H9 (cell line): ENCODE measurements at regions not wholly inside any gene's neighbourhood (a gene's known extent, or its start where the extent isn't known, plus 50 kb on each side); places are given as distances from the start of the nearest gene placed in this dataset.
A peak's percentile ranks its signal among the peaks of the same experiment; 100 is the strongest.

Experiments
- DNase-seq: peaks from one replicate; pipeline ENCODE4 v3.0.0-alpha.2; 2017
- H2AFZ ChIP-seq: one replicate; pipeline ENCODE4 v1.6.1; 2013; ENCODE audit warnings: mild to moderate bottlenecking, low read length, control low read depth, moderate library complexity
- H2AK5ac ChIP-seq: 2 replicates; pipeline ENCODE4 v1.6.1; 2013; ENCODE audit warnings: low read length, control low read depth, mixed read lengths; ENCODE audit not compliant: insufficient read length
- H2BK120ac ChIP-seq: one replicate; pipeline ENCODE4 v1.6.1; 2013; ENCODE audit warnings: low read depth, mild to moderate bottlenecking, low read length, control low read depth, inconsistent platforms; ENCODE audit not compliant: poor library complexity, severe bottlenecking
- H2BK12ac ChIP-seq: 2 replicates; pipeline ENCODE4 v1.6.1; 2013; ENCODE audit warnings: low read length, control low read depth, mixed read lengths, low read depth; ENCODE audit not compliant: insufficient read length
- H2BK15ac ChIP-seq: 2 replicates; pipeline ENCODE4 v1.6.1; 2013; ENCODE audit warnings: low read depth, low read length, control low read depth
- H2BK20ac ChIP-seq: one replicate; pipeline ENCODE4 v1.6.1; 2013; ENCODE audit warnings: low read depth, mild to moderate bottlenecking, low read length, control low read depth, inconsistent platforms; ENCODE audit not compliant: poor library complexity, severe bottlenecking
- H2BK5ac ChIP-seq: 2 replicates; pipeline ENCODE4 v1.6.1; 2013; ENCODE audit warnings: low read length, control low read depth, mixed read lengths; ENCODE audit not compliant: insufficient read length
- H3K14ac ChIP-seq: 2 replicates; pipeline ENCODE4 v1.6.1; 2013; ENCODE audit warnings: low read length, control low read depth; ENCODE audit not compliant: insufficient read depth
- H3K18ac ChIP-seq: 2 replicates; pipeline ENCODE4 v1.6.1; 2013; ENCODE audit warnings: low read depth, mild to moderate bottlenecking, mixed read lengths, low read length, control low read depth; ENCODE audit not compliant: insufficient read length
- H3K23ac ChIP-seq: 2 replicates; pipeline ENCODE4 v1.6.1; 2013; ENCODE audit warnings: low read length, control low read depth, mixed read lengths, low read depth; ENCODE audit not compliant: insufficient read length
- H3K23me2 ChIP-seq: 2 replicates; pipeline ENCODE4 v1.6.1; 2013; ENCODE audit warnings: low read depth, mild to moderate bottlenecking, mixed read lengths, low read length, control low read depth; ENCODE audit not compliant: insufficient read length, poor library complexity, severe bottlenecking
- H3K27ac ChIP-seq: 2 replicates; pipeline ENCODE4 v1.5.1; 2013; ENCODE audit warnings: low read length, control low read depth, mixed read lengths, low read depth; ENCODE audit not compliant: insufficient read length
- H3K27me3 ChIP-seq: 2 replicates; pipeline ENCODE4 v1.6.1; 2013; ENCODE audit warnings: low read length, control low read depth, inconsistent platforms; ENCODE audit not compliant: insufficient read depth
- H3K4ac ChIP-seq: 2 replicates; pipeline ENCODE4 v1.6.1; 2013; ENCODE audit warnings: low read depth, mild to moderate bottlenecking, control low read depth, inconsistent platforms, low read length, moderate library complexity
- H3K4me1 ChIP-seq: 2 replicates; pipeline ENCODE4 v1.6.1; 2013; ENCODE audit warnings: low read length, control low read depth, inconsistent platforms; ENCODE audit not compliant: insufficient read depth
- H3K4me2 ChIP-seq: 2 replicates; pipeline ENCODE4 v1.6.1; 2013; ENCODE audit warnings: low read length, control low read depth, mixed read lengths; ENCODE audit not compliant: insufficient read length, insufficient read depth
- H3K56ac ChIP-seq: 2 replicates; pipeline ENCODE4 v1.6.1; 2013; ENCODE audit warnings: low read depth, mild to moderate bottlenecking, mixed read lengths, low read length, control low read depth; ENCODE audit not compliant: insufficient read length
- H3K79me1 ChIP-seq: 2 replicates; pipeline ENCODE4 v1.6.1; 2013; ENCODE audit warnings: low read depth, mild to moderate bottlenecking, moderate library complexity, low read length, control low read depth, inconsistent platforms; ENCODE audit not compliant: insufficient read depth, poor library complexity, severe bottlenecking
- H3K79me2 ChIP-seq: 2 replicates; pipeline ENCODE4 v1.6.1; 2013; ENCODE audit warnings: low read length, control low read depth, inconsistent platforms; ENCODE audit not compliant: insufficient read depth
- H3K9ac ChIP-seq: 2 replicates; pipeline ENCODE4 v1.6.1; 2013; ENCODE audit warnings: low read length, control low read depth, mixed read lengths; ENCODE audit not compliant: insufficient read length; ENCODE audit errors: extremely low read depth
- H3K9me3 ChIP-seq: one replicate; pipeline ENCODE4 v1.6.1; 2013; ENCODE audit warnings: low read depth, low read length, inconsistent platforms; ENCODE audit not compliant: control insufficient read depth
- H3T11ph ChIP-seq: one replicate; pipeline ENCODE4 v1.6.1; 2013; ENCODE audit warnings: mild to moderate bottlenecking, low read length, control low read depth, inconsistent platforms
- H4K20me1 ChIP-seq: one replicate; pipeline ENCODE4 v1.6.1; 2013; ENCODE audit not compliant: control insufficient read depth, insufficient read length, insufficient read depth
- H4K5ac ChIP-seq: 2 replicates; pipeline ENCODE4 v1.6.1; 2013; ENCODE audit warnings: low read depth, mild to moderate bottlenecking, mixed read lengths, low read length, control low read depth; ENCODE audit not compliant: insufficient read length
- H4K8ac ChIP-seq: replicated peaks from 2 replicates; pipeline ENCODE4 v1.6.1; 2013; ENCODE audit warnings: low read length, control low read depth, mixed read lengths, low read depth; ENCODE audit not compliant: insufficient read length
- H4K91ac ChIP-seq: 2 replicates; pipeline ENCODE4 v1.6.1; 2013; ENCODE audit warnings: low read depth, mild to moderate bottlenecking, moderate library complexity, mixed read lengths, low read length, control low read depth; ENCODE audit not compliant: insufficient read length
- H3K27ac Mint-ChIP-seq, 3 experiments: 2 replicates in 2 of 3; 3 replicates in 1 of 3; pipeline ENCODE4 v1.8.0; 2020 to 2021; ENCODE audit warnings: mixed read lengths in 3 of 3, mild to moderate bottlenecking in 1 of 3, moderate library complexity in 1 of 3
- H3K27me3 Mint-ChIP-seq: 2 replicates; pipeline ENCODE4 v1.8.0; 2021; ENCODE audit warnings: low read depth, mild to moderate bottlenecking, moderate library complexity, mixed read lengths
- H3K36me3 Mint-ChIP-seq, 3 experiments: 2 replicates in 2 of 3; 3 replicates in 1 of 3; pipeline ENCODE4 v1.8.0; 2020 to 2021; ENCODE audit warnings: low read depth in 3 of 3, mixed read lengths in 3 of 3; ENCODE audit not compliant: insufficient read depth in 1 of 3
- H3K4me1 Mint-ChIP-seq, 2 experiments: 2 replicates each; pipeline ENCODE4 v1.8.0; 2020; ENCODE audit warnings: mixed read lengths in 2 of 2
- H3K4me3 Mint-ChIP-seq, 2 experiments: 2 replicates in 1 of 2; 3 replicates in 1 of 2; pipeline ENCODE4 v1.8.0; 2020 to 2021; ENCODE audit warnings: mild to moderate bottlenecking in 2 of 2, mixed read lengths in 2 of 2, moderate library complexity in 1 of 2
- H3K9me3 Mint-ChIP-seq, 2 experiments: 2 replicates in 1 of 2; 3 replicates in 1 of 2; pipeline ENCODE4 v1.8.0; 2020; ENCODE audit warnings: mild to moderate bottlenecking in 2 of 2, mixed read lengths in 2 of 2, moderate library complexity in 1 of 2
- WGBS: extraction: QIAGEN DNeasy Blood & Tissue Kit; methylation state at CpG from one replicate; pipeline ENCODE4 v1.1.7; 2013; ENCODE audit warnings: missing lambda C conversion rate, low lambda C conversion rate, mixed read lengths; ENCODE audit not compliant: insufficient read length; ENCODE audit errors: extremely low coverage; 5-methylcytosine and 5-hydroxymethylcytosine counted together
- TF ChIP-seq, protein P1 (sequence below): fragments of 200-600 bp; sonication (generic); conservative IDR thresholded peaks from 3 replicates; pipeline ENCODE4 v1.8.0; 2021; ENCODE audit warnings: antibody characterized with exemption, mild to moderate bottlenecking

DNA sequence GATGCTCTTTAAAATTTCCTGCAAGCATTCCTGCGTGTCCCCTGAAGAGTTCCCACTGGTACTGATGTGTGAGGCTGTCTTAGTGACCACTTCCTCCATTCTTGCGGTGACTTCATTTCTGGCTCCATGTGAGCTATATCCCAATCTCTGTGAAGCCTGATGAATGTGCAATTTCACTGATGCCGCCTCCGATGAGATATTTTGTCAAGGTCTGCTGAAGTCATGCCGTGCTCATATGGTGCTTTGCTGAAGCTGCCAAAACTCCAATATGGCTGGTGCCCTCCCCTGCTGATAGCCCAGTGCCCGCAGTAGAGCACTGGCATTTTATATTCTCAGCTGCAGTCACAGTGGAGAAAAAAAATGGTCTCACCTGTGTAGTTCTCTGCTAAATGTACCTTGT is 271.5 kb downstream of the EFHB start:
- Histone ChIP-seq H3K4ac (no peak overlapping the region), H3K14ac (no peak overlapping the region), H3K18ac (no peak overlapping the region), H4K91ac (no peak overlapping the region), H3K27me3 (no peaks in the 10 kb centered on the region), H3K9ac (no peak overlapping the region), H2BK5ac (no peak overlapping the region), H4K5ac (no peak overlapping the region), H3K23ac (no peak overlapping the region), H3T11ph (no peak overlapping the region), H3K23me2 (no peaks in the 10 kb centered on the region), H2AK5ac (no peak overlapping the region), H3K9me3 (no peaks in the 10 kb centered on the region), H2BK15ac (no peak overlapping the region), H2BK20ac (no peak overlapping the region), H3K4me1 (no peaks in the 10 kb centered on the region), H3K27ac (no peak overlapping the region), H2BK120ac (no peak overlapping the region), H4K8ac (no peak overlapping the region), H3K79me1 (no peaks in the 10 kb centered on the region), H3K79me2 (no peaks in the 10 kb centered on the region), H2BK12ac (no peak overlapping the region), H3K56ac (no peak overlapping the region), H4K20me1 (no peaks in the 10 kb centered on the region), H3K4me2 (no peak overlapping the region), H2AFZ (no peak overlapping the region)
- no CpG with 5 or more reads among the region's 6 CpGs for WGBS
- H3K4me3 Mint-ChIP-seq: no peak overlapping the region
- TF ChIP-seq, protein P1, sequence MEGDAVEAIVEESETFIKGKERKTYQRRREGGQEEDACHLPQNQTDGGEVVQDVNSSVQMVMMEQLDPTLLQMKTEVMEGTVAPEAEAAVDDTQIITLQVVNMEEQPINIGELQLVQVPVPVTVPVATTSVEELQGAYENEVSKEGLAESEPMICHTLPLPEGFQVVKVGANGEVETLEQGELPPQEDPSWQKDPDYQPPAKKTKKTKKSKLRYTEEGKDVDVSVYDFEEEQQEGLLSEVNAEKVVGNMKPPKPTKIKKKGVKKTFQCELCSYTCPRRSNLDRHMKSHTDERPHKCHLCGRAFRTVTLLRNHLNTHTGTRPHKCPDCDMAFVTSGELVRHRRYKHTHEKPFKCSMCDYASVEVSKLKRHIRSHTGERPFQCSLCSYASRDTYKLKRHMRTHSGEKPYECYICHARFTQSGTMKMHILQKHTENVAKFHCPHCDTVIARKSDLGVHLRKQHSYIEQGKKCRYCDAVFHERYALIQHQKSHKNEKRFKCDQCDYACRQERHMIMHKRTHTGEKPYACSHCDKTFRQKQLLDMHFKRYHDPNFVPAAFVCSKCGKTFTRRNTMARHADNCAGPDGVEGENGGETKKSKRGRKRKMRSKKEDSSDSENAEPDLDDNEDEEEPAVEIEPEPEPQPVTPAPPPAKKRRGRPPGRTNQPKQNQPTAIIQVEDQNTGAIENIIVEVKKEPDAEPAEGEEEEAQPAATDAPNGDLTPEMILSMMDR: no peak
- H3K9me3 Mint-ChIP-seq: no peaks in the 10 kb centered on the region
- no peak for DNase-seq
- H3K4me1 Mint-ChIP-seq: no peaks in the 10 kb centered on the region
- peak overlapping the region in 1 of 3 experiments; percentile 45; a peak in 1 of 7 replicates for H3K27ac Mint-ChIP-seq
- no peaks in the 10 kb centered on the region for H3K27me3 Mint-ChIP-seq
- H3K36me3 Mint-ChIP-seq: no peaks in the 10 kb centered on the region
